PC-3 (cell line): ENCODE measurements at regions not wholly inside any gene's neighbourhood (a gene's known extent, or its start where the extent isn't known, plus 50 kb on each side); places are given as distances from the start of the nearest gene placed in this dataset.

Experiments
- ATAC-seq: fragments of 200-7000 bp; cut with Tn5 transposase; 2 replicates; pipeline ENCODE4 v1.9.1; 2020; ENCODE audit warnings: mild to moderate bottlenecking, moderate library complexity
- BruUV-seq: library from RNA; stranded (reverse); fragments of 400-500 nt; replicated peaks from 2 replicates; lab custom pipeline; 2021; lab: Mats Ljungman, UMichigan
- CTCF ChIA-PET: fragments of 300-600 bp; sonication (Branson Sonifier 250); formaldehyde crosslinking; loops from one replicate; lab custom pipeline; 2022; ENCODE audit warnings: antibody characterized with exemption; lab: Charles Lee
- POLR2A ChIA-PET: fragments of 300-600 bp; sonication (Branson Sonifier 250); formaldehyde crosslinking; loops from one replicate; lab custom pipeline; 2022; ENCODE audit warnings: antibody characterized with exemption; ENCODE audit not compliant: unreplicated experiment; lab: Charles Lee
- DNase-seq: peaks from one replicate; pipeline ENCODE4 v3.0.0-alpha.2; 2015
- H2AFZ ChIP-seq: fragments of 300-600 bp; sonication (generic); 2 replicates; pipeline ENCODE4 v1.6.0; 2016; ENCODE audit warnings: antibody characterized with exemption, low read length
- H3F3A ChIP-seq: fragments of 300-600 bp; sonication (generic); one replicate; pipeline ENCODE4 v1.6.0; 2017; ENCODE audit warnings: antibody characterized with exemption, low read length, control low read depth, mild to moderate bottlenecking; ENCODE audit not compliant: unreplicated experiment
- H3K27ac ChIP-seq: fragments of 300-600 bp; sonication (generic); 2 replicates; pipeline ENCODE4 v1.5.1; 2016; ENCODE audit warnings: mild to moderate bottlenecking, low read length
- H3K27me3 ChIP-seq: fragments of 300-600 bp; sonication (generic); 2 replicates; pipeline ENCODE4 v1.6.1; 2016; ENCODE audit warnings: low read length, mixed read lengths
- H3K36me3 ChIP-seq: fragments of 300-600 bp; sonication (generic); 2 replicates; pipeline ENCODE4 v1.6.1; 2016; ENCODE audit warnings: low read depth, mixed run types, low read length, mixed read lengths
- H3K4me1 ChIP-seq: fragments of 300-600 bp; sonication (generic); 2 replicates; pipeline ENCODE4 v1.5.1; 2016; ENCODE audit warnings: low read length; ENCODE audit not compliant: insufficient read depth
- H3K4me2 ChIP-seq: fragments of 300-600 bp; sonication (generic); 2 replicates; pipeline ENCODE4 v1.6.0; 2016; ENCODE audit warnings: low read length
- H3K4me3 ChIP-seq: fragments of 300-600 bp; sonication (generic); 2 replicates; pipeline ENCODE4 v1.5.1; 2016; ENCODE audit warnings: mild to moderate bottlenecking, low read length, mixed read lengths
- H3K79me2 ChIP-seq: fragments of 300-600 bp; sonication (generic); 2 replicates; pipeline ENCODE4 v1.6.1; 2017; ENCODE audit warnings: low read length, mixed read lengths
- H3K9ac ChIP-seq: fragments of 300-600 bp; sonication (generic); 2 replicates; pipeline ENCODE4 v1.6.0; 2016; ENCODE audit warnings: mild to moderate bottlenecking, low read length
- H3K9me2 ChIP-seq: fragments of 300-600 bp; sonication (generic); replicated peaks from 2 replicates; pipeline ENCODE4 v1.6.1; 2016; ENCODE audit warnings: mixed run types, low read length, mixed read lengths
- H3K9me3 ChIP-seq: fragments of 300-600 bp; sonication (generic); 2 replicates; pipeline ENCODE4 v1.6.1; 2016; ENCODE audit warnings: low read length, mixed read lengths
- H4K20me1 ChIP-seq: fragments of 300-600 bp; sonication (generic); 2 replicates; pipeline ENCODE4 v1.6.1; 2016; ENCODE audit warnings: low read length, mixed read lengths
- CTCF ChIP-seq: fragments of 300-600 bp; sonication (generic); conservative IDR thresholded peaks from 2 replicates; pipeline ENCODE4 v1.5.1; 2017; ENCODE audit warnings: antibody characterized with exemption, low read depth, mild to moderate bottlenecking, low read length
- EZH2 ChIP-seq: fragments of 300-600 bp; sonication (generic); IDR thresholded peaks from one replicate; pipeline ENCODE4 v1.6.1; 2017; ENCODE audit warnings: antibody characterized with exemption, mild to moderate bottlenecking, low read length; ENCODE audit not compliant: unreplicated experiment
- EZH2phosphoT487 ChIP-seq: fragments of 300-600 bp; sonication (generic); IDR thresholded peaks from 2 replicates; pipeline ENCODE4 v1.6.1; 2018; ENCODE audit warnings: mild to moderate bottlenecking, antibody characterized with exemption, low read length, borderline replicate concordance
- intact Hi-C: fragments of 100-400 bp; cut with micrococcal nuclease; formaldehyde crosslinking; loops from 2 replicates; pipeline ENCODE4 v1.9.0; 2023

GRCh38 chr4:20124317-20125026, 127.2 kb upstream of the SLIT2 start:
- Histone ChIP-seq H3K27me3 (no peaks in the 10 kb centered on the region), H3K9me3 (no peaks in the 10 kb centered on the region), H3K4me3 (no peak overlapping the region), H3K36me3 (no peaks in the 10 kb centered on the region), H3K4me2 (no peak overlapping the region), H3F3A (no peaks in the 10 kb centered on the region), H3K9ac (no peak overlapping the region), H4K20me1 (no peaks in the 10 kb centered on the region), H3K9me2 (no peaks in the 10 kb centered on the region), H3K79me2 (no peaks in the 10 kb centered on the region), H3K27ac (no peak overlapping the region), H3K4me1 (peaks cover 15% of the 10 kb centered on the region), H2AFZ (no peak overlapping the region)
- no peak for DNase-seq
- no peak for TF ChIP-seq CTCF
- TF ChIP-seq EZH2: no peak
- TF ChIP-seq EZH2phosphoT487: no peak
- ChIA-PET CTCF (no interaction called here), POLR2A (no interaction called here)
- no TSS peak for BruUV-seq
- intact Hi-C loops: no loop called here
- ATAC-seq: no peak

- ChIA-PET POLR2A (no interaction called here), CTCF (no interaction called here)
- H3K27me3 ChIP-seq: no peaks in the 10 kb centered on the region
- ATAC-seq (no peak), DNase-seq (no peak)
- no peaks in the 10 kb centered on the region for H3F3A ChIP-seq
- no peaks in the 10 kb centered on the region for H3K9me2 ChIP-seq
- no peak overlapping the region for H3K9ac ChIP-seq
- H3K79me2 ChIP-seq: no peaks in the 10 kb centered on the region
- no TSS peak for BruUV-seq
- H3K36me3 ChIP-seq: no peaks in the 10 kb centered on the region
- peaks cover 11% of the 10 kb centered on the region for H3K4me1 ChIP-seq
- H3K27ac ChIP-seq: no peak overlapping the region
- no peak overlapping the region for H3K4me3 ChIP-seq
- intact Hi-C loops: no loop called here
- TF ChIP-seq CTCF (no peak), EZH2phosphoT487 (no peak), EZH2 (no peak)
- no peaks in the 10 kb centered on the region for H4K20me1 ChIP-seq
- no peak overlapping the region for H3K4me2 ChIP-seq
- no peaks in the 10 kb centered on the region for H3K9me3 ChIP-seq
- H2AFZ ChIP-seq: no peak overlapping the region
Measured at GRCh38 chr4:20122198-20122988, 129.3 kb upstream of the SLIT2 start.

GRCh38 chr4:20119141-20119540, 132.6 kb upstream of the SLIT2 start:
- Histone ChIP-seq H3K4me2 (no peak overlapping the region), H3K4me3 (no peak overlapping the region), H3K27ac (no peak overlapping the region), H3K27me3 (no peaks in the 10 kb centered on the region), H3K36me3 (no peaks in the 10 kb centered on the region), H3K4me1 (no peaks in the 10 kb centered on the region), H3K9me3 (no peaks in the 10 kb centered on the region), H3F3A (no peaks in the 10 kb centered on the region), H4K20me1 (no peaks in the 10 kb centered on the region), H3K9me2 (no peaks in the 10 kb centered on the region), H3K9ac (no peak overlapping the region), H3K79me2 (no peaks in the 10 kb centered on the region), H2AFZ (no peak overlapping the region)
- DNase-seq (no peak), ATAC-seq (no peak)
- ChIA-PET POLR2A (no interaction called here), CTCF (interaction anchor here (0.5 kb wide), 1 partner anchor 484 kb away, joined by 5 read pairs; no protein-coding TSS in a partner anchor)
- BruUV-seq: no TSS peak
- TF ChIP-seq EZH2 (no peak), CTCF (no peak), EZH2phosphoT487 (no peak)
- intact Hi-C loops: no loop called here
